GM23338 (cell line): ENCODE measurements at regions not wholly inside any gene's neighbourhood (a gene's known extent, or its start where the extent isn't known, plus 50 kb on each side); places are given as distances from the start of the nearest gene placed in this dataset.

Experiments used
- ATAC-seq: fragments of 200-7000 bp; cut with Tn5 transposase; 3 replicates; pipeline ENCODE4 v1.9.1; 2020
- DNase-seq: peaks from one replicate; pipeline ENCODE4 v3.0.0-alpha.2; 2015; ENCODE audit warnings: low spot score
- H2AFZ ChIP-seq: fragments of 200-600 bp; sonication (generic); 2 replicates; pipeline ENCODE4 v1.8.0; 2016; ENCODE audit warnings: antibody characterized with exemption, mild to moderate bottlenecking, moderate library complexity
- H3F3A ChIP-seq: fragments of 200-600 bp; sonication (generic); replicated peaks from 2 replicates; pipeline ENCODE4 v1.8.0; 2017; ENCODE audit warnings: antibody characterized with exemption, mixed run types, low read depth
- H3K27ac ChIP-seq: fragments of 200-600 bp; sonication (generic); 2 replicates; pipeline ENCODE4 v1.6.1; 2016; ENCODE audit warnings: low read depth
- H3K27me3 ChIP-seq: fragments of 200-600 bp; sonication (generic); 2 replicates; pipeline ENCODE4 v1.8.0; 2016; ENCODE audit warnings: mild to moderate bottlenecking, mixed run types, moderate library complexity; ENCODE audit not compliant: insufficient read depth
- H3K36me3 ChIP-seq: fragments of 200-600 bp; sonication (generic); 2 replicates; pipeline ENCODE4 v1.8.0; 2016; ENCODE audit warnings: mild to moderate bottlenecking; ENCODE audit not compliant: insufficient read depth
- H3K4me1 ChIP-seq: fragments of 200-600 bp; sonication (generic); 2 replicates; pipeline ENCODE4 v1.8.0; 2016; ENCODE audit warnings: mild to moderate bottlenecking, moderate library complexity; ENCODE audit not compliant: insufficient read depth
- H3K4me2 ChIP-seq: fragments of 200-600 bp; sonication (generic); 2 replicates; pipeline ENCODE4 v1.7.1; 2017; ENCODE audit warnings: mixed run types
- H3K4me3 ChIP-seq: fragments of 200-600 bp; sonication (generic); 2 replicates; pipeline ENCODE4 v1.6.1; 2016; ENCODE audit warnings: mixed run types
- H3K79me2 ChIP-seq: fragments of 200-600 bp; sonication (generic); replicated peaks from 2 replicates; pipeline ENCODE4 v1.8.0; 2017; ENCODE audit warnings: mild to moderate bottlenecking; ENCODE audit not compliant: insufficient read depth
- H3K9me2 ChIP-seq: fragments of 200-600 bp; sonication (generic); 2 replicates; pipeline ENCODE4 v1.8.0; 2017; ENCODE audit not compliant: insufficient read depth
- H4K20me1 ChIP-seq: fragments of 200-600 bp; sonication (generic); replicated peaks from 2 replicates; pipeline ENCODE4 v1.8.0; 2017; ENCODE audit warnings: mild to moderate bottlenecking; ENCODE audit not compliant: insufficient read depth
- H3K27ac Mint-ChIP-seq: 2 replicates; pipeline ENCODE4 v1.8.0; 2020; ENCODE audit warnings: inconsistent platforms, mild to moderate bottlenecking, moderate library complexity, mixed read lengths
- H3K27me3 Mint-ChIP-seq: 3 replicates; pipeline ENCODE4 v1.8.0; 2022; ENCODE audit warnings: low read depth, mild to moderate bottlenecking, moderate library complexity, mixed read lengths, inconsistent platforms; ENCODE audit not compliant: insufficient read depth, poor library complexity
- H3K36me3 Mint-ChIP-seq: 3 replicates; pipeline ENCODE4 v1.8.0; 2021; ENCODE audit warnings: low read depth, mild to moderate bottlenecking, inconsistent platforms, moderate library complexity, mixed read lengths
- H3K4me1 Mint-ChIP-seq: 3 replicates; pipeline ENCODE4 v1.8.0; 2020; ENCODE audit warnings: mild to moderate bottlenecking, inconsistent platforms, mixed read lengths
- H3K4me3 Mint-ChIP-seq: 3 replicates; pipeline ENCODE4 v1.8.0; 2021; ENCODE audit warnings: moderate library complexity, mild to moderate bottlenecking, inconsistent platforms, mixed read lengths
- H3K9me3 Mint-ChIP-seq: 3 replicates; pipeline ENCODE4 v1.8.0; 2020; ENCODE audit warnings: moderate library complexity, mild to moderate bottlenecking, inconsistent platforms, mixed read lengths
- CREB1 ChIP-seq: fragments of 250-450 bp; sonication (Bioruptor Pico); IDR thresholded peaks from 2 replicates; pipeline ENCODE4 v1.5.0; 2020; ENCODE audit warnings: low read depth, mild to moderate bottlenecking, moderate library complexity
- EZH2 ChIP-seq: fragments of 200-600 bp; sonication (generic); IDR thresholded peaks from one replicate; pipeline ENCODE4 v1.8.0; 2017; ENCODE audit warnings: antibody characterized with exemption, mild to moderate bottlenecking, low read depth; ENCODE audit not compliant: unreplicated experiment
- JUNB ChIP-seq: IDR thresholded peaks from one replicate; pipeline ENCODE4 v1.6.1; 2016; ENCODE audit warnings: antibody characterized with exemption; ENCODE audit not compliant: unreplicated experiment
- NANOG ChIP-seq: IDR thresholded peaks from 2 replicates; pipeline ENCODE4 v1.6.1; 2016; ENCODE audit warnings: antibody characterized with exemption, borderline replicate concordance
- POLR2AphosphoS5 ChIP-seq: IDR thresholded peaks from 2 replicates; pipeline ENCODE4 v1.6.1; 2016; ENCODE audit warnings: antibody characterized with exemption, low read depth
- STAT1 ChIP-seq: IDR thresholded peaks from one replicate; pipeline ENCODE4 v1.6.1; 2016; ENCODE audit warnings: antibody characterized with exemption; ENCODE audit not compliant: unreplicated experiment
- ZNF114 ChIP-seq: fragments of 250-450 bp; sonication (Bioruptor Pico); IDR thresholded peaks from 2 replicates; pipeline ENCODE4 v1.5.0; 2020; ENCODE audit warnings: mild to moderate bottlenecking, moderate library complexity
- ZNF331 ChIP-seq: fragments of 250-450 bp; sonication (Bioruptor Pico); IDR thresholded peaks from 2 replicates; pipeline ENCODE4 v1.5.0; 2020; ENCODE audit warnings: low read depth, mild to moderate bottlenecking, moderate library complexity
- TF ChIP-seq, protein P1 (sequence below): IDR thresholded peaks from one replicate; pipeline ENCODE4 v1.6.1; 2018; ENCODE audit warnings: antibody characterized with exemption; ENCODE audit not compliant: unreplicated experiment
- TF ChIP-seq, protein P2 (sequence below), 2 experiments: fragments of 200-600 bp in 1 of 2; sonication (generic) in 1 of 2; conservative IDR thresholded peaks; 2 replicates each; pipeline versions ENCODE4 v1.5.1 to v1.6.1; 2016 to 2017; ENCODE audit warnings: antibody characterized with exemption in 2 of 2, low read depth in 2 of 2, mild to moderate bottlenecking in 2 of 2, moderate library complexity in 1 of 2
- TF ChIP-seq, protein P3 (sequence below): IDR thresholded peaks from 2 replicates; pipeline ENCODE4 v1.6.1; 2016; ENCODE audit warnings: antibody characterized with exemption
- TF ChIP-seq, protein P4 (sequence below): fragments of 250-450 bp; sonication (Bioruptor Pico); IDR thresholded peaks from 2 replicates; pipeline ENCODE4 v1.5.0; 2020; ENCODE audit warnings: mild to moderate bottlenecking, moderate library complexity

DNA sequence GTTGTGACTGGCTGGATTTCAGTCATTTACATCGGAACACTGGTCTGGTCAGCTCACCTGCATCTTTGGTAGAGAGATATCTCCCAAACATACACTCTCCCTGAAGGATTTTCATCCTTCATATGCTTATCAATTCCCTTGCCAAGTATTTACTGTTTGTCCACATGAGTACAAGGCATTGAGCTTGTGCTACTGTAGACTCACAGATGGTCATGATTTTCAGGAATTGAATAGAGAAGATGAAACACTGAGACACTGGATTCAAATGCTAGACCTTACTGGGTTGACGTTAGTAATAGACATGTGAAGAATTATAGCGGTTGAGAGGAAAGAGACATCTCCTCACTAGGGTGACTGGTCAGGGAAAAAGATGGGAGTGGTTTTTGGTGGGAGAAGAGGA is 62.9 kb upstream of the ABL1 start (continued):
- TF ChIP-seq, protein P1, sequence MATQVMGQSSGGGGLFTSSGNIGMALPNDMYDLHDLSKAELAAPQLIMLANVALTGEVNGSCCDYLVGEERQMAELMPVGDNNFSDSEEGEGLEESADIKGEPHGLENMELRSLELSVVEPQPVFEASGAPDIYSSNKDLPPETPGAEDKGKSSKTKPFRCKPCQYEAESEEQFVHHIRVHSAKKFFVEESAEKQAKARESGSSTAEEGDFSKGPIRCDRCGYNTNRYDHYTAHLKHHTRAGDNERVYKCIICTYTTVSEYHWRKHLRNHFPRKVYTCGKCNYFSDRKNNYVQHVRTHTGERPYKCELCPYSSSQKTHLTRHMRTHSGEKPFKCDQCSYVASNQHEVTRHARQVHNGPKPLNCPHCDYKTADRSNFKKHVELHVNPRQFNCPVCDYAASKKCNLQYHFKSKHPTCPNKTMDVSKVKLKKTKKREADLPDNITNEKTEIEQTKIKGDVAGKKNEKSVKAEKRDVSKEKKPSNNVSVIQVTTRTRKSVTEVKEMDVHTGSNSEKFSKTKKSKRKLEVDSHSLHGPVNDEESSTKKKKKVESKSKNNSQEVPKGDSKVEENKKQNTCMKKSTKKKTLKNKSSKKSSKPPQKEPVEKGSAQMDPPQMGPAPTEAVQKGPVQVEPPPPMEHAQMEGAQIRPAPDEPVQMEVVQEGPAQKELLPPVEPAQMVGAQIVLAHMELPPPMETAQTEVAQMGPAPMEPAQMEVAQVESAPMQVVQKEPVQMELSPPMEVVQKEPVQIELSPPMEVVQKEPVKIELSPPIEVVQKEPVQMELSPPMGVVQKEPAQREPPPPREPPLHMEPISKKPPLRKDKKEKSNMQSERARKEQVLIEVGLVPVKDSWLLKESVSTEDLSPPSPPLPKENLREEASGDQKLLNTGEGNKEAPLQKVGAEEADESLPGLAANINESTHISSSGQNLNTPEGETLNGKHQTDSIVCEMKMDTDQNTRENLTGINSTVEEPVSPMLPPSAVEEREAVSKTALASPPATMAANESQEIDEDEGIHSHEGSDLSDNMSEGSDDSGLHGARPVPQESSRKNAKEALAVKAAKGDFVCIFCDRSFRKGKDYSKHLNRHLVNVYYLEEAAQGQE = no peak

DNA sequence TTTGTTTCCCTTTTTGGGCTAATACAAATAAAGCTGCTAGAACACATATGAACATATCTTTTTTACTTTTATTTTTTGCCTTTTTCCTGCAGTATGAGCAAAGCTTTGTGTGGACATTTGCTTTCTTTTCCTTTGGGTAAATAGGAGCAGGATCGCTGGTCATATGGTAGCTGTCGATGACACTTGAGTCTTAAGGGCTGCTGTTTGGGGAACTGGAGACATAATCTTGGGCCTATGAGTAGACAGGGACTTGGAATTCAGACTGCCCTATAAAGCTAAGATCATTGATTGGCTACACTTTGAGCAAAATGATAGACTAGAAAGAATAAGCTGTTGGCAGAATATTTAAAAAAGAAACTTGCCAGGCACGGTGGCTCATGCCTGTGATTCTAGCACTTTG is 60.9 kb upstream of the ABL1 start:
- Mint-ChIP-seq H3K4me1 (peaks cover 13% of the 10 kb centered on the region), H3K27ac (no peak overlapping the region)
- no peak for ATAC-seq
- TF ChIP-seq EZH2 (no peak), ZNF114 (CRISPR knock-in tag) (no peak), POLR2AphosphoS5 (no peak), STAT1 (no peak), NANOG (no peak), ZNF331 (CRISPR knock-in tag) (no peak), JUNB (no peak), CREB1 (CRISPR knock-in tag) (no peak)
- TF ChIP-seq, protein P2, sequence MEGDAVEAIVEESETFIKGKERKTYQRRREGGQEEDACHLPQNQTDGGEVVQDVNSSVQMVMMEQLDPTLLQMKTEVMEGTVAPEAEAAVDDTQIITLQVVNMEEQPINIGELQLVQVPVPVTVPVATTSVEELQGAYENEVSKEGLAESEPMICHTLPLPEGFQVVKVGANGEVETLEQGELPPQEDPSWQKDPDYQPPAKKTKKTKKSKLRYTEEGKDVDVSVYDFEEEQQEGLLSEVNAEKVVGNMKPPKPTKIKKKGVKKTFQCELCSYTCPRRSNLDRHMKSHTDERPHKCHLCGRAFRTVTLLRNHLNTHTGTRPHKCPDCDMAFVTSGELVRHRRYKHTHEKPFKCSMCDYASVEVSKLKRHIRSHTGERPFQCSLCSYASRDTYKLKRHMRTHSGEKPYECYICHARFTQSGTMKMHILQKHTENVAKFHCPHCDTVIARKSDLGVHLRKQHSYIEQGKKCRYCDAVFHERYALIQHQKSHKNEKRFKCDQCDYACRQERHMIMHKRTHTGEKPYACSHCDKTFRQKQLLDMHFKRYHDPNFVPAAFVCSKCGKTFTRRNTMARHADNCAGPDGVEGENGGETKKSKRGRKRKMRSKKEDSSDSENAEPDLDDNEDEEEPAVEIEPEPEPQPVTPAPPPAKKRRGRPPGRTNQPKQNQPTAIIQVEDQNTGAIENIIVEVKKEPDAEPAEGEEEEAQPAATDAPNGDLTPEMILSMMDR (conservative IDR thresholded peaks at IDR 0.05; ENCODE audit: low read depth in 2 of 2) = no peak
- TF ChIP-seq, protein P3, sequence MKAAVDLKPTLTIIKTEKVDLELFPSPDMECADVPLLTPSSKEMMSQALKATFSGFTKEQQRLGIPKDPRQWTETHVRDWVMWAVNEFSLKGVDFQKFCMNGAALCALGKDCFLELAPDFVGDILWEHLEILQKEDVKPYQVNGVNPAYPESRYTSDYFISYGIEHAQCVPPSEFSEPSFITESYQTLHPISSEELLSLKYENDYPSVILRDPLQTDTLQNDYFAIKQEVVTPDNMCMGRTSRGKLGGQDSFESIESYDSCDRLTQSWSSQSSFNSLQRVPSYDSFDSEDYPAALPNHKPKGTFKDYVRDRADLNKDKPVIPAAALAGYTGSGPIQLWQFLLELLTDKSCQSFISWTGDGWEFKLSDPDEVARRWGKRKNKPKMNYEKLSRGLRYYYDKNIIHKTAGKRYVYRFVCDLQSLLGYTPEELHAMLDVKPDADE = no peak
- TF ChIP-seq, protein P4, sequence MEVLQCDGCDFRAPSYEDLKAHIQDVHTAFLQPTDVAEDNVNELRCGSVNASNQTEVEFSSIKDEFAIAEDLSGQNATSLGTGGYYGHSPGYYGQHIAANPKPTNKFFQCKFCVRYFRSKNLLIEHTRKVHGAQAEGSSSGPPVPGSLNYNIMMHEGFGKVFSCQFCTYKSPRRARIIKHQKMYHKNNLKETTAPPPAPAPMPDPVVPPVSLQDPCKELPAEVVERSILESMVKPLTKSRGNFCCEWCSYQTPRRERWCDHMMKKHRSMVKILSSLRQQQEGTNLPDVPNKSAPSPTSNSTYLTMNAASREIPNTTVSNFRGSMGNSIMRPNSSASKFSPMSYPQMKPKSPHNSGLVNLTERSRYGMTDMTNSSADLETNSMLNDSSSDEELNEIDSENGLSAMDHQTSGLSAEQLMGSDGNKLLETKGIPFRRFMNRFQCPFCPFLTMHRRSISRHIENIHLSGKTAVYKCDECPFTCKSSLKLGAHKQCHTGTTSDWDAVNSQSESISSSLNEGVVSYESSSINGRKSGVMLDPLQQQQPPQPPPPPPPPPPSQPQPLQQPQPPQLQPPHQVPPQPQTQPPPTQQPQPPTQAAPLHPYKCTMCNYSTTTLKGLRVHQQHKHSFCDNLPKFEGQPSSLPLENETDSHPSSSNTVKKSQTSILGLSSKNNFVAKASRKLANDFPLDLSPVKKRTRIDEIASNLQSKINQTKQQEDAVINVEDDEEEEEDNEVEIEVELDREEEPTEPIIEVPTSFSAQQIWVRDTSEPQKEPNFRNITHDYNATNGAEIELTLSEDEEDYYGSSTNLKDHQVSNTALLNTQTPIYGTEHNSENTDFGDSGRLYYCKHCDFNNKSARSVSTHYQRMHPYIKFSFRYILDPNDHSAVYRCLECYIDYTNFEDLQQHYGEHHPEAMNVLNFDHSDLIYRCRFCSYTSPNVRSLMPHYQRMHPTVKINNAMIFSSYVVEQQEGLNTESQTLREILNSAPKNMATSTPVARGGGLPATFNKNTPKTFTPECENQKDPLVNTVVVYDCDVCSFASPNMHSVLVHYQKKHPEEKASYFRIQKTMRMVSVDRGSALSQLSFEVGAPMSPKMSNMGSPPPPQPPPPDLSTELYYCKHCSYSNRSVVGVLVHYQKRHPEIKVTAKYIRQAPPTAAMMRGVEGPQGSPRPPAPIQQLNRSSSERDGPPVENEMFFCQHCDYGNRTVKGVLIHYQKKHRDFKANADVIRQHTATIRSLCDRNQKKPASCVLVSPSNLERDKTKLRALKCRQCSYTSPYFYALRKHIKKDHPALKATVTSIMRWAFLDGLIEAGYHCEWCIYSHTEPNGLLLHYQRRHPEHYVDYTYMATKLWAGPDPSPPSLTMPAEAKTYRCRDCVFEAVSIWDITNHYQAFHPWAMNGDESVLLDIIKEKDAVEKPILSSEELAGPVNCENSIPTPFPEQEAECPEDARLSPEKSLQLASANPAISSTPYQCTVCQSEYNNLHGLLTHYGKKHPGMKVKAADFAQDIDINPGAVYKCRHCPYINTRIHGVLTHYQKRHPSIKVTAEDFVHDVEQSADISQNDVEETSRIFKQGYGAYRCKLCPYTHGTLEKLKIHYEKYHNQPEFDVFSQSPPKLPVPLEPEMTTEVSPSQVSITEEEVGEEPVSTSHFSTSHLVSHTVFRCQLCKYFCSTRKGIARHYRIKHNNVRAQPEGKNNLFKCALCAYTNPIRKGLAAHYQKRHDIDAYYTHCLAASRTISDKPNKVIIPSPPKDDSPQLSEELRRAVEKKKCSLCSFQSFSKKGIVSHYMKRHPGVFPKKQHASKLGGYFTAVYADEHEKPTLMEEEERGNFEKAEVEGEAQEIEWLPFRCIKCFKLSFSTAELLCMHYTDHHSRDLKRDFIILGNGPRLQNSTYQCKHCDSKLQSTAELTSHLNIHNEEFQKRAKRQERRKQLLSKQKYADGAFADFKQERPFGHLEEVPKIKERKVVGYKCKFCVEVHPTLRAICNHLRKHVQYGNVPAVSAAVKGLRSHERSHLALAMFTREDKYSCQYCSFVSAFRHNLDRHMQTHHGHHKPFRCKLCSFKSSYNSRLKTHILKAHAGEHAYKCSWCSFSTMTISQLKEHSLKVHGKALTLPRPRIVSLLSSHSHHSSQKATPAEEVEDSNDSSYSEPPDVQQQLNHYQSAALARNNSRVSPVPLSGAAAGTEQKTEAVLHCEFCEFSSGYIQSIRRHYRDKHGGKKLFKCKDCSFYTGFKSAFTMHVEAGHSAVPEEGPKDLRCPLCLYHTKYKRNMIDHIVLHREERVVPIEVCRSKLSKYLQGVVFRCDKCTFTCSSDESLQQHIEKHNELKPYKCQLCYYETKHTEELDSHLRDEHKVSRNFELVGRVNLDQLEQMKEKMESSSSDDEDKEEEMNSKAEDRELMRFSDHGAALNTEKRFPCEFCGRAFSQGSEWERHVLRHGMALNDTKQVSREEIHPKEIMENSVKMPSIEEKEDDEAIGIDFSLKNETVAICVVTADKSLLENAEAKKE (CRISPR knock-in tag) = no peak

More for the DNA sequence above, 60.9 kb upstream of the ABL1 start:
- DNase-seq = no peak
- Histone ChIP-seq H3K79me2 (peaks cover 66% of the 10 kb centered on the region), H3K4me1 (no peaks in the 10 kb centered on the region; the same call in 1 of the 2 replicates), H3K27ac (no peak overlapping the region), H3F3A (no peaks in the 10 kb centered on the region), H4K20me1 (no peaks in the 10 kb centered on the region), H3K9me2 (no peaks in the 10 kb centered on the region), H3K36me3 (no peaks in the 10 kb centered on the region), H3K4me2 (0 out of 2 replicates have a peak overlapping the region, but pooled peaks have one; percentile 41), H3K4me3 (no peak overlapping the region), H3K27me3 (no peaks in the 10 kb centered on the region), H2AFZ (no peak overlapping the region)
- Mint-ChIP-seq H3K4me3 (no peak overlapping the region), H3K36me3 (peaks cover 12% of the 10 kb centered on the region), H3K27me3 (peaks cover 5% of the 10 kb centered on the region), H3K9me3 (peaks cover 21% of the 10 kb centered on the region)
